Esophagus squamous epithelium (tissue), 5 donors: ENCODE measurements at regions not wholly inside any gene's neighbourhood (a gene's known extent, or its start where the extent isn't known, plus 50 kb on each side); places are given as distances from the start of the nearest gene placed in this dataset.

Experiments used
- DNase-seq: peaks from one replicate; lab custom pipeline; 2025; lab: John Stamatoyannopoulos, UW
- H3K27ac ChIP-seq, 4 donors: fragments of 200-600 bp; sonication (generic); one replicate each; pipeline ENCODE4 v1.5.1; 2016 to 2019; ENCODE audit warnings: mild to moderate bottlenecking in 1 of 4
- H3K27me3 ChIP-seq, 4 donors: fragments of 200-600 bp; sonication (generic); 1 replicate in 3 of 4; 2 replicates in 1 of 4; pipeline versions ENCODE4 v1.5.1 to v1.6.0; 2017 to 2021; ENCODE audit warnings: antibody characterized with exemption in 1 of 4
- H3K36me3 ChIP-seq, 3 donors: fragments of 200-600 bp; sonication (generic); one replicate each; pipeline ENCODE4 v1.5.1; 2016 to 2019
- H3K4me1 ChIP-seq, 3 donors: fragments of 200-600 bp; sonication (generic); one replicate each; pipeline ENCODE4 v1.5.1; 2017 to 2019
- H3K4me3 ChIP-seq, 4 donors: fragments of 200-600 bp; sonication (generic); 1 replicate in 3 of 4; 2 replicates in 1 of 4; pipeline ENCODE4 v1.5.1; 2016 to 2019; ENCODE audit warnings: mild to moderate bottlenecking in 2 of 4, moderate library complexity in 1 of 4
- H3K9me3 ChIP-seq, 3 donors: fragments of 200-600 bp; sonication (generic); one replicate each; pipeline ENCODE4 v1.5.1; 2016 to 2019
- CTCF ChIP-seq, 6 experiments: fragments of 450-650 bp in 4 of 6; fragments of 200-600 bp in 2 of 6; sonication (generic) in 2 of 6; IDR thresholded peaks; one replicate each; pipeline ENCODE4 v1.5.1; 2016 to 2019; ENCODE audit warnings: antibody characterized with exemption in 6 of 6, mild to moderate bottlenecking in 4 of 6, moderate library complexity in 4 of 6
- POLR2A ChIP-seq, 4 donors: fragments of 450-650 bp; IDR thresholded peaks; one replicate each; pipeline ENCODE4 v1.6.1; 2017; ENCODE audit warnings: antibody characterized with exemption in 4 of 4, mild to moderate bottlenecking in 4 of 4, moderate library complexity in 3 of 4
- WGBS, 2 donors: methylation state at CpG; one replicate each; pipeline ENCODE4 v1.1.5; 2018; 5-methylcytosine and 5-hydroxymethylcytosine counted together
- intact Hi-C: fragments of 100-400 bp; cut with DNase I; formaldehyde crosslinking; loops from one replicate; pipeline ENCODE4 v1.15.0; 2022
- donor health status: DM: yes; HTN: yes; CAD: no.

- intact Hi-C loops, result no loop called here
- WGBS, 2 donors, result 81 to 88% methylated on average over 13 to 15 of the region's 32 CpGs
- no peak for TF ChIP-seq POLR2A (IDR thresholded peaks at IDR 0.05)
- no peak for TF ChIP-seq CTCF (IDR thresholded peaks at IDR 0.05)
- peaks cover 0 to 23% (median 0%) of the 10 kb centered on the region in 4 donors for H3K27me3 ChIP-seq
- H3K9me3 ChIP-seq, result no peaks in the 10 kb centered on the region
- H3K36me3 ChIP-seq, result no peaks in the 10 kb centered on the region
- H3K4me1 ChIP-seq, result peaks cover 0 to 51% (median 14%) of the 10 kb centered on the region in 3 donors
- no peak for DNase-seq
- no peak overlapping the region for H3K27ac ChIP-seq
- no peak overlapping the region for H3K4me3 ChIP-seq
Measured at GRCh38 chr1:22257290-22258275, 114.7 kb upstream of the WNT4 start.

- Histone ChIP-seq H3K4me3 (no peak overlapping the region), H3K27ac (peak overlapping the region in 2 of 4 donors; percentile 21 to 44), H3K36me3 (no peaks in the 10 kb centered on the region), H3K4me1 (peaks cover 0 to 41% (median 12%) of the 10 kb centered on the region in 3 donors), H3K27me3 (peaks cover 0 to 18% (median 0%) of the 10 kb centered on the region in 4 donors), H3K9me3 (no peaks in the 10 kb centered on the region)
- DNase-seq, result no peak
- 55 to 85% methylated on average over 6 of the region's 6 CpGs for WGBS, 2 donors
- TF ChIP-seq POLR2A (IDR thresholded peaks at IDR 0.05), result no peak
- TF ChIP-seq CTCF (IDR thresholded peaks at IDR 0.05), result no peak
- intact Hi-C loops, result no loop called here
Measured at GRCh38 chr1:22258698-22259097, 115.8 kb upstream of the WNT4 start.

- TF ChIP-seq CTCF (IDR thresholded peaks at IDR 0.05) (no peak), POLR2A (IDR thresholded peaks at IDR 0.05) (no peak)
- Histone ChIP-seq H3K27me3 (peaks cover 0 to 17% (median 0%) of the 10 kb centered on the region in 4 donors), H3K4me3 (no peak overlapping the region), H3K36me3 (no peaks in the 10 kb centered on the region), H3K9me3 (no peaks in the 10 kb centered on the region), H3K27ac (peak overlapping the region in 2 of 4 donors; percentile 21 to 44), H3K4me1 (peaks cover 0 to 31% (median 2%) of the 10 kb centered on the region in 3 donors)
- WGBS, 2 donors, result 55 to 70% methylated on average over 11 to 16 of the region's 18 CpGs
- no peak for DNase-seq
- intact Hi-C loops, result no loop called here
Measured at GRCh38 chr1:22259551-22260282, 116.8 kb upstream of the WNT4 start.

GRCh38 chr1:22260860-22261432 lies 118.0 kb upstream of the WNT4 start:
- no peaks in the 10 kb centered on the region for H3K36me3 ChIP-seq
- peaks cover 0 to 19% (median 0%) of the 10 kb centered on the region in 3 donors for H3K4me1 ChIP-seq
- intact Hi-C loops, result no loop called here
- no peaks in the 10 kb centered on the region for H3K9me3 ChIP-seq
- peaks cover 0 to 16% (median 0%) of the 10 kb centered on the region in 4 donors for H3K27me3 ChIP-seq
- TF ChIP-seq CTCF (IDR thresholded peaks at IDR 0.05), result no peak
- TF ChIP-seq POLR2A (IDR thresholded peaks at IDR 0.05), result no peak
- WGBS, 2 donors, result 90 to 91% methylated on average over 17 to 19 of the region's 21 CpGs
- DNase-seq, result no peak
- no peak overlapping the region for H3K27ac ChIP-seq
- H3K4me3 ChIP-seq, result no peak overlapping the region
